Left cardiac atrium (tissue), 4 donors: ENCODE measurements at regions not wholly inside any gene's neighbourhood (a gene's known extent, or its start where the extent isn't known, plus 50 kb on each side); places are given as distances from the start of the nearest gene placed in this dataset.
"Not testable (repeated sequence)": the region's sequence is repeated elsewhere in the genome, so short reads cannot be mapped to it uniquely, and the experiment has no call there.

Experiments used
- ATAC-seq, 2 donors: fragments of 200-7000 bp; cut with Tn5 transposase; one replicate each; pipeline ENCODE4 v1.9.1; 2020; ENCODE audit warnings: mild to moderate bottlenecking in 2 of 2, moderate library complexity in 2 of 2
- DNase-seq: peaks from one replicate; pipeline ENCODE4 v3.0.0-alpha.2; 2020
- intact Hi-C, 2 donors: fragments of 100-400 bp; cut with DNase I; formaldehyde crosslinking; loops; one replicate each; pipeline versions ENCODE4 v1.14.1 to v1.15.1; 2022 to 2023
- donor health status: DM: no; HTN: yes; CAD: no.
- donor health status: DM: no; HTN: yes; CAD: no; lungs with severe emphysema.
- donor health status: DM: yes; HTN: yes; CAD: no.
- donor health status: Dilated cardiomyopathy.

GRCh38 chr4:12137575-12137974 is 708.9 kb upstream of the HS3ST1 start:
- ATAC-seq (no peak), DNase-seq (no peak)
- intact Hi-C loops: no loop called here

GRCh38 chr4:12126474-12126873 is 697.8 kb upstream of the HS3ST1 start:
- intact Hi-C loops: no loop called here
- no peak for ATAC-seq
- no peak for DNase-seq

GRCh38 chr4:12124138-12124537 is 695.4 kb upstream of the HS3ST1 start:
- intact Hi-C loops: no loop called here
- DNase-seq (no peak), ATAC-seq (no peak)

- intact Hi-C loops: no loop called here
- peak in 1 of 2 donors; percentile 47 for ATAC-seq
- DNase-seq: no peak
Measured at GRCh38 chr4:12123707-12124106, 695.0 kb upstream of the HS3ST1 start.

- intact Hi-C loops: no loop called here
- DNase-seq (no peak), ATAC-seq (no peak)
Measured at GRCh38 chr4:12122316-12122715, 693.6 kb upstream of the HS3ST1 start.

GRCh38 chr4:12120968-12121367 is 692.3 kb upstream of the HS3ST1 start:
- intact Hi-C loops: no loop called here
- DNase-seq: no peak
- ATAC-seq: peak; percentile 66 to 80

- peak; percentile 44 to 88 for ATAC-seq
- intact Hi-C loops: no loop called here
- no peak for DNase-seq
Measured at GRCh38 chr4:12118651-12119213, 690.0 kb upstream of the HS3ST1 start.

- ATAC-seq: no peak
- intact Hi-C loops: no loop called here
- no peak for DNase-seq
Measured at GRCh38 chr4:12116009-12116552, 687.4 kb upstream of the HS3ST1 start.

GRCh38 chr4:12110627-12111026 is 681.9 kb upstream of the HS3ST1 start:
- ATAC-seq: no peak
- no peak for DNase-seq
- intact Hi-C loops: no loop called here

GRCh38 chr4:12109056-12109455 is 680.4 kb upstream of the HS3ST1 start:
- ATAC-seq, DNase-seq, intact Hi-C loops: not testable (repeated sequence)

- intact Hi-C loops: no loop called here
- ATAC-seq: no peak
- no peak for DNase-seq
Measured at GRCh38 chr4:12105519-12105918, 676.8 kb upstream of the HS3ST1 start.

GRCh38 chr4:12089920-12090319 is 661.2 kb upstream of the HS3ST1 start:
- ATAC-seq, DNase-seq, intact Hi-C loops: not testable (repeated sequence)

- DNase-seq (no peak), ATAC-seq (no peak)
- intact Hi-C loops: no loop called here
Measured at GRCh38 chr4:12084690-12085089, 656.0 kb upstream of the HS3ST1 start.

- no peak for ATAC-seq
- no peak for DNase-seq
- intact Hi-C loops: no loop called here
Measured at GRCh38 chr4:12071316-12071715, 642.6 kb upstream of the HS3ST1 start.

GRCh38 chr4:12053966-12054365 is 625.3 kb upstream of the HS3ST1 start:
- no peak for DNase-seq
- ATAC-seq: no peak
- intact Hi-C loops: no loop called here

GRCh38 chr4:12053556-12053955 is 624.9 kb upstream of the HS3ST1 start:
- ATAC-seq (no peak), DNase-seq (no peak)
- intact Hi-C loops: no loop called here

- ATAC-seq (no peak), DNase-seq (no peak)
- intact Hi-C loops: no loop called here
Measured at GRCh38 chr4:12050357-12050756, 621.7 kb upstream of the HS3ST1 start.

- no peak for ATAC-seq
- intact Hi-C loops: loop anchor here (10.0 kb wide), 1 partner anchor 592 kb away; no protein-coding TSS in a partner anchor
Measured at GRCh38 chr4:12042818-12043217, 614.1 kb upstream of the HS3ST1 start.

GRCh38 chr4:12041828-12042227 is 613.1 kb upstream of the HS3ST1 start:
- peak; percentile 23 to 38 for ATAC-seq
- intact Hi-C loops: loop anchor here (10.0 kb wide), 1 partner anchor 593 kb away; no protein-coding TSS in a partner anchor
- no peak for DNase-seq

More at GRCh38 chr4:12042818-12043217, 614.1 kb upstream of the HS3ST1 start:
- no peak for DNase-seq

GRCh38 chr4:12036450-12036849 is 607.8 kb upstream of the HS3ST1 start:
- intact Hi-C loops: no loop called here
- ATAC-seq (peak in 1 of 2 donors; percentile 68), DNase-seq (peak; percentile 57)

- intact Hi-C loops: no loop called here
- no peak for ATAC-seq
- DNase-seq: no peak
Measured at GRCh38 chr4:12028258-12028657, 599.6 kb upstream of the HS3ST1 start.
